GM19324 (cell line): ENCODE measurements at regions not wholly inside any gene's neighbourhood (a gene's known extent, or its start where the extent isn't known, plus 50 kb on each side); places are given as distances from the start of the nearest gene placed in this dataset.

Experiments
- ATAC-seq: cut with Tn5 transposase; IDR thresholded peaks from one replicate; pipeline ENCODE4 v1.9.1; 2021; ENCODE audit warnings: mild to moderate bottlenecking, moderate library complexity; ENCODE audit not compliant: unreplicated experiment, low FRiP score

- ATAC-seq = no peak
These were observed 78.2 kb downstream of the FBXO5 start for GRCh38 chr6:152904678-152905077.

- no peak for ATAC-seq
These were observed 77.1 kb downstream of the FBXO5 start for GRCh38 chr6:152905551-152906299.

GRCh38 chr6:152909241-152909640, 73.6 kb downstream of the FBXO5 start:
- no peak for ATAC-seq

GRCh38 chr6:152916035-152916434, 66.8 kb downstream of the FBXO5 start:
- ATAC-seq = no peak

- no peak for ATAC-seq
These were observed 63.9 kb downstream of the FBXO5 start for GRCh38 chr6:152918991-152919390.

- ATAC-seq = no peak
These were observed 62.8 kb downstream of the FBXO5 start for GRCh38 chr6:152920016-152920415.
